ENCODE measurements at regions not wholly inside any gene's neighbourhood (a gene's known extent, or its start where the extent isn't known, plus 50 kb on each side); places are given as distances from the start of the nearest gene placed in this dataset.

DNA sequence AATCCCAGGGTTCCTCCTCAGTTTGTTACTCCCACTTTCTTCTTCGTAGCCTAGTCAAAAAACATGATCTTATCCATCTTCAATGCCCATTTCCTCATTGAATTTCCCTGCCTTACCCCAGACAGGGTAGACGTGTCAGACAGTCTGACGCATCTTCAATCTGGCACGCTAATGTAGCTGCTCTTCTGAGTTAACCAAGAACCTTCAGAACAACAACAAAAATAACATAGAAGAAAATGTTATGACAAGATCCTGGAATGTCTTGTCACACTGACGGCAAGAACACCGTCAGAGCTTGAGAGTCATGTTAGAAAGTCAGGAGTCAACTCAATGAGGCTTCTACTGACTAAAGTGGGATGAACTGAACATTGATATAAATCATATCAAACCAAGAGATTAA, 122.7 kb upstream of the SPDL1 start:
- H3K4me3 ChIP-seq (ENCODE audit: low read depth, low read length) = no peak overlapping the region
- in situ Hi-C loops (cut with HindIII; ENCODE audit: low sequenced_read_pairs) = no loop called here
- TF ChIP-seq, protein P1, sequence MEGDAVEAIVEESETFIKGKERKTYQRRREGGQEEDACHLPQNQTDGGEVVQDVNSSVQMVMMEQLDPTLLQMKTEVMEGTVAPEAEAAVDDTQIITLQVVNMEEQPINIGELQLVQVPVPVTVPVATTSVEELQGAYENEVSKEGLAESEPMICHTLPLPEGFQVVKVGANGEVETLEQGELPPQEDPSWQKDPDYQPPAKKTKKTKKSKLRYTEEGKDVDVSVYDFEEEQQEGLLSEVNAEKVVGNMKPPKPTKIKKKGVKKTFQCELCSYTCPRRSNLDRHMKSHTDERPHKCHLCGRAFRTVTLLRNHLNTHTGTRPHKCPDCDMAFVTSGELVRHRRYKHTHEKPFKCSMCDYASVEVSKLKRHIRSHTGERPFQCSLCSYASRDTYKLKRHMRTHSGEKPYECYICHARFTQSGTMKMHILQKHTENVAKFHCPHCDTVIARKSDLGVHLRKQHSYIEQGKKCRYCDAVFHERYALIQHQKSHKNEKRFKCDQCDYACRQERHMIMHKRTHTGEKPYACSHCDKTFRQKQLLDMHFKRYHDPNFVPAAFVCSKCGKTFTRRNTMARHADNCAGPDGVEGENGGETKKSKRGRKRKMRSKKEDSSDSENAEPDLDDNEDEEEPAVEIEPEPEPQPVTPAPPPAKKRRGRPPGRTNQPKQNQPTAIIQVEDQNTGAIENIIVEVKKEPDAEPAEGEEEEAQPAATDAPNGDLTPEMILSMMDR (IDR thresholded peaks at IDR 0.05; ENCODE audit: low read depth, low read length) = no peak
- DNase-seq (ENCODE audit: low read depth, low spot score) = no peak

- TF ChIP-seq, protein P1 (IDR thresholded peaks at IDR 0.05; ENCODE audit: low read depth, low read length) = no peak
- H3K4me3 ChIP-seq (ENCODE audit: low read depth, low read length) = no peak overlapping the region
- no peak for DNase-seq (ENCODE audit: low read depth, low spot score)
- in situ Hi-C loops (cut with HindIII; ENCODE audit: low sequenced_read_pairs) = no loop called here
Observed at GRCh38 chr5:169460123-169460522, 123.5 kb upstream of the SPDL1 start.

DNA sequence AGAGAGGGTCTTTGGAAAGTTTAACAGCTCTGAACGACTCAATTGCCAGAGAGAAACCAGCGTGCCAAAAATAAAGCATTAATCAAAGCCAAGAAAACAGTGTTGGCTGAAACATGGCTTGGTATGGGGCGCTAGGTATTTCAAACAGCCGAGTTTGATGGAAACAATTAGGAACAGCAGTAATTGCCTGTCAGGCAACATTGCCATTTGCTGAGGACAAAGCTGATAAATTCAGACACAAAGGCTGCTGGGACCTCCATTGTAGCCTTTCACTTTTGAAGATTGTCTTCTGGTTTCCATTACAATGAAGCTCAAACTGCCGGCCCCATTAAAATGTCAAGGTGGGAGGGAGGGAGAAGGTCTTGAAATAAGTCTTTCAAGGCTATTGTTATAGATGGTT, 125.4 kb upstream of the SPDL1 start:
- in situ Hi-C loops (cut with HindIII; ENCODE audit: low sequenced_read_pairs) = no loop called here
- DNase-seq (ENCODE audit: low read depth, low spot score) = no peak
- TF ChIP-seq, protein P1 (IDR thresholded peaks at IDR 0.05; ENCODE audit: low read depth, low read length) = no peak
- H3K4me3 ChIP-seq (ENCODE audit: low read depth, low read length) = no peak overlapping the region

- in situ Hi-C loops (cut with HindIII; ENCODE audit: low sequenced_read_pairs) = no loop called here
Observed at GRCh38 chr5:169450464-169450863, 133.1 kb upstream of the SPDL1 start.

GRCh38 chr5:169448826-169449225, 134.7 kb upstream of the SPDL1 start:
- no peak overlapping the region for H3K4me3 ChIP-seq (ENCODE audit: low read depth, low read length)
- TF ChIP-seq, protein P1 (IDR thresholded peaks at IDR 0.05; ENCODE audit: low read depth, low read length) = no peak
- in situ Hi-C loops (cut with HindIII; ENCODE audit: low sequenced_read_pairs) = no loop called here
- no peak for DNase-seq (ENCODE audit: low read depth, low spot score)

More at GRCh38 chr5:169450464-169450863, 133.1 kb upstream of the SPDL1 start:
- DNase-seq (ENCODE audit: low read depth, low spot score) = no peak
- TF ChIP-seq, protein P1 (IDR thresholded peaks at IDR 0.05; ENCODE audit: low read depth, low read length) = no peak
- H3K4me3 ChIP-seq (ENCODE audit: low read depth, low read length) = no peak overlapping the region

GRCh38 chr5:169445191-169445590, 138.4 kb upstream of the SPDL1 start:
- in situ Hi-C loops (cut with HindIII; ENCODE audit: low sequenced_read_pairs) = no loop called here
- TF ChIP-seq, protein P1 (IDR thresholded peaks at IDR 0.05; ENCODE audit: low read depth, low read length) = no peak

More at GRCh38 chr5:169445191-169445590, 138.4 kb upstream of the SPDL1 start:
- no peak overlapping the region for H3K4me3 ChIP-seq (ENCODE audit: low read depth, low read length)
- no peak for DNase-seq (ENCODE audit: low read depth, low spot score)
